Stimulated activated CD8-positive, alpha-beta memory T cell treated with anti-CD3 and anti-CD28 coated beads, Interleukin-4, amount 100 ng/mL, for 4 hours (primary cell): ENCODE measurements at regions not wholly inside any gene's neighbourhood (a gene's known extent, or its start where the extent isn't known, plus 50 kb on each side); places are given as distances from the start of the nearest gene placed in this dataset.

Experiments used
- DNase-seq, 2 donors: peaks; one replicate each; pipeline ENCODE4 v3.0.0-alpha.2; 2020; ENCODE audit warnings: low read depth in 2 of 2, low spot score in 1 of 2

- DNase-seq, result no peak
Observed at GRCh38 chr2:173419506-173419905, 64.8 kb downstream of the CDCA7 start.

- no peak for DNase-seq
Observed at GRCh38 chr2:173424886-173425285, 70.2 kb downstream of the CDCA7 start.

- no peak for DNase-seq
Observed at GRCh38 chr2:173427887-173428668, 73.4 kb downstream of the CDCA7 start.

GRCh38 chr2:173431191-173431590 is 76.5 kb downstream of the CDCA7 start:
- DNase-seq, result no peak

- DNase-seq, result no peak
Observed at GRCh38 chr2:173432049-173432754, 77.5 kb downstream of the CDCA7 start.

- DNase-seq, result no peak
Observed at GRCh38 chr2:173434762-173435569, 80.3 kb downstream of the CDCA7 start.

GRCh38 chr2:173435574-173435973 is 80.9 kb downstream of the CDCA7 start:
- no peak for DNase-seq

- DNase-seq, result no peak
Observed at GRCh38 chr2:173436088-173436487, 81.4 kb downstream of the CDCA7 start.

- no peak for DNase-seq
Observed at GRCh38 chr2:173441222-173441621, 86.5 kb downstream of the CDCA7 start.

GRCh38 chr2:173442542-173442941 is 87.9 kb downstream of the CDCA7 start:
- DNase-seq, result no peak

- DNase-seq, result no peak
Observed at GRCh38 chr2:173446722-173447121, 92.0 kb downstream of the CDCA7 start.

- DNase-seq, result peak in 1 of 2 donors; percentile 1
Observed at GRCh38 chr2:173448938-173449471, 94.3 kb downstream of the CDCA7 start.

GRCh38 chr2:173451118-173451517 is 96.4 kb downstream of the CDCA7 start:
- no peak for DNase-seq

GRCh38 chr2:173451941-173452340 is 97.3 kb downstream of the CDCA7 start:
- no peak for DNase-seq

- DNase-seq, result no peak
Observed at GRCh38 chr2:173452416-173452815, 97.7 kb downstream of the CDCA7 start.

- DNase-seq, result no peak
Observed at GRCh38 chr2:173456960-173457359, 102.3 kb downstream of the CDCA7 start.

- no peak for DNase-seq
Observed at GRCh38 chr2:173457366-173457765, 102.7 kb downstream of the CDCA7 start.

GRCh38 chr2:173458991-173459780 is 104.5 kb downstream of the CDCA7 start:
- no peak for DNase-seq

GRCh38 chr2:173462892-173463840 is 108.5 kb downstream of the CDCA7 start:
- no peak for DNase-seq

GRCh38 chr2:173463846-173464245 is 109.2 kb downstream of the CDCA7 start:
- DNase-seq, result no peak
